PC-3 (cell line): ENCODE measurements at regions not wholly inside any gene's neighbourhood (a gene's known extent, or its start where the extent isn't known, plus 50 kb on each side); places are given as distances from the start of the nearest gene placed in this dataset.

Experiments used
- EZH2 ChIP-seq: fragments of 300-600 bp; sonication (generic); IDR thresholded peaks from one replicate; pipeline ENCODE4 v1.6.1; 2017; ENCODE audit warnings: antibody characterized with exemption, mild to moderate bottlenecking, low read length; ENCODE audit not compliant: unreplicated experiment
- EZH2phosphoT487 ChIP-seq: fragments of 300-600 bp; sonication (generic); IDR thresholded peaks from 2 replicates; pipeline ENCODE4 v1.6.1; 2018; ENCODE audit warnings: mild to moderate bottlenecking, antibody characterized with exemption, low read length, borderline replicate concordance
- TF ChIP-seq, protein P1 (sequence below): fragments of 300-600 bp; sonication (generic); conservative IDR thresholded peaks from 2 replicates; pipeline ENCODE4 v1.5.1; 2017; ENCODE audit warnings: antibody characterized with exemption, low read depth, mild to moderate bottlenecking, low read length

DNA sequence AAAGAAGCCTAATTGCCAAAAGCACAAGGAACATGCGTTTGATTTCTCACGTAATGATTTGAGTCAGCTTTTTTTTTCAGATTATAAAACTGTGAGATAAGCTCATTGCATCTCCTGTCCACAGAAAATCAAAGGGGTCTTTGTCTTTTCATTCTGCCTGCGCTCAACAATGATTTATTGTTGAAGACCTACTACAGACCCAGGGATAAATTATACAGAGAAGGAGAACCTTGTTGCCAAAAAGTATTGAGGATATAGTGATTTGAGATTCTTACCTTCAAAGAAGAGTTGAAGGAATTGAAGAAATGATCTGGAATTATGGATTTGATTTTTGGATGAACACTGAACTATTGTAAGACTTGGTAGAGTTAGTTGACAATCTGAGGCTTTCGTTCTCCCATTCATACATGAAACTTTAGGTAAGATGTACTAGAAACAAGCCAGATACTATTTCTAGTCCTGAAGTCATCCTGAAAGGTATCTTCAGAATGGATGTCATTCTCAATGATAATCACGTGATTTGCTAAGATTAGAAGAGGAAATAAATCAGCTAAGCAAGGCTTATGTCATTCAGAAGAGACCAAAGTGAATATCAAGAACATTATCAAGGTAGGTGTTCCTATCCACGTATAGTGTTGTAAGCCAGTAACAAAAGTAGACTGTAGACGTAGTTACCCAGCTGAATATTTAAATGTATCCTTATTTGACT lies 71.1 kb upstream of the SCOC start:
- TF ChIP-seq EZH2 (no peak), EZH2phosphoT487 (no peak)
- TF ChIP-seq, protein P1, sequence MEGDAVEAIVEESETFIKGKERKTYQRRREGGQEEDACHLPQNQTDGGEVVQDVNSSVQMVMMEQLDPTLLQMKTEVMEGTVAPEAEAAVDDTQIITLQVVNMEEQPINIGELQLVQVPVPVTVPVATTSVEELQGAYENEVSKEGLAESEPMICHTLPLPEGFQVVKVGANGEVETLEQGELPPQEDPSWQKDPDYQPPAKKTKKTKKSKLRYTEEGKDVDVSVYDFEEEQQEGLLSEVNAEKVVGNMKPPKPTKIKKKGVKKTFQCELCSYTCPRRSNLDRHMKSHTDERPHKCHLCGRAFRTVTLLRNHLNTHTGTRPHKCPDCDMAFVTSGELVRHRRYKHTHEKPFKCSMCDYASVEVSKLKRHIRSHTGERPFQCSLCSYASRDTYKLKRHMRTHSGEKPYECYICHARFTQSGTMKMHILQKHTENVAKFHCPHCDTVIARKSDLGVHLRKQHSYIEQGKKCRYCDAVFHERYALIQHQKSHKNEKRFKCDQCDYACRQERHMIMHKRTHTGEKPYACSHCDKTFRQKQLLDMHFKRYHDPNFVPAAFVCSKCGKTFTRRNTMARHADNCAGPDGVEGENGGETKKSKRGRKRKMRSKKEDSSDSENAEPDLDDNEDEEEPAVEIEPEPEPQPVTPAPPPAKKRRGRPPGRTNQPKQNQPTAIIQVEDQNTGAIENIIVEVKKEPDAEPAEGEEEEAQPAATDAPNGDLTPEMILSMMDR: no peak
